22Rv1 (cell line): ENCODE measurements at regions not wholly inside any gene's neighbourhood (a gene's known extent, or its start where the extent isn't known, plus 50 kb on each side); places are given as distances from the start of the nearest gene placed in this dataset.
"Not testable (repeated sequence)": the region's sequence is repeated elsewhere in the genome, so short reads cannot be mapped to it uniquely, and the experiment has no call there.

Experiments used
- H3K27ac ChIP-seq: fragments of 450-650 bp; 2 replicates; pipeline ENCODE4 v1.5.1; 2017
- CTCF ChIP-seq: fragments of 450-650 bp; IDR thresholded peaks from 2 replicates; pipeline ENCODE4 v1.5.1; 2017; ENCODE audit warnings: mild to moderate bottlenecking
- ZFX ChIP-seq: fragments of 450-650 bp; IDR thresholded peaks from 2 replicates; pipeline ENCODE4 v1.6.1; 2017; ENCODE audit warnings: antibody characterized with exemption, borderline replicate concordance

GRCh38 chr7:149334930-149335329, 72.9 kb downstream of the ZNF783 start:
- TF ChIP-seq CTCF (no peak), ZFX (no peak)
- no peak overlapping the region for H3K27ac ChIP-seq

GRCh38 chr7:149348758-149349369, 86.9 kb downstream of the ZNF783 start:
- TF ChIP-seq ZFX = no peak
- no peak for TF ChIP-seq CTCF
- no peak overlapping the region for H3K27ac ChIP-seq

- H3K27ac ChIP-seq = no peak overlapping the region
- TF ChIP-seq CTCF (no peak), ZFX (no peak)
Measured at GRCh38 chr7:149353739-149354504, 91.9 kb downstream of the ZNF783 start.

GRCh38 chr7:149355035-149355389, 93.0 kb downstream of the ZNF783 start:
- not testable (repeated sequence) for H3K27ac ChIP-seq

GRCh38 chr7:149355390-149356048, 93.5 kb downstream of the ZNF783 start:
- TF ChIP-seq ZFX (no peak), CTCF (no peak)
- no peak overlapping the region for H3K27ac ChIP-seq

GRCh38 chr7:149362696-149363095, 98.2 kb downstream of the ZNF777 start:
- no peak for TF ChIP-seq ZFX

GRCh38 chr7:149367418-149368180, 93.3 kb downstream of the ZNF777 start:
- TF ChIP-seq ZFX (no peak), CTCF (no peak)
- no peak overlapping the region for H3K27ac ChIP-seq

More at GRCh38 chr7:149362696-149363095, 98.2 kb downstream of the ZNF777 start:
- no peak overlapping the region for H3K27ac ChIP-seq

GRCh38 chr7:149369497-149369896, 91.4 kb downstream of the ZNF777 start:
- TF ChIP-seq ZFX (no peak), CTCF (no peak)

More at GRCh38 chr7:149369497-149369896, 91.4 kb downstream of the ZNF777 start:
- H3K27ac ChIP-seq = no peak overlapping the region
